GM23338 (cell line): ENCODE measurements at regions not wholly inside any gene's neighbourhood (a gene's known extent, or its start where the extent isn't known, plus 50 kb on each side); places are given as distances from the start of the nearest gene placed in this dataset.

ENCODE experiments used
- ATAC-seq: fragments of 200-7000 bp; cut with Tn5 transposase; 3 replicates; pipeline ENCODE4 v1.9.1; 2020
- DNase-seq: peaks from one replicate; pipeline ENCODE4 v3.0.0-alpha.2; 2015; ENCODE audit warnings: low spot score
- H2AFZ ChIP-seq: fragments of 200-600 bp; sonication (generic); 2 replicates; pipeline ENCODE4 v1.8.0; 2016; ENCODE audit warnings: antibody characterized with exemption, mild to moderate bottlenecking, moderate library complexity
- H3F3A ChIP-seq: fragments of 200-600 bp; sonication (generic); replicated peaks from 2 replicates; pipeline ENCODE4 v1.8.0; 2017; ENCODE audit warnings: antibody characterized with exemption, mixed run types, low read depth
- H3K27ac ChIP-seq: fragments of 200-600 bp; sonication (generic); 2 replicates; pipeline ENCODE4 v1.6.1; 2016; ENCODE audit warnings: low read depth
- H3K27me3 ChIP-seq: fragments of 200-600 bp; sonication (generic); 2 replicates; pipeline ENCODE4 v1.8.0; 2016; ENCODE audit warnings: mild to moderate bottlenecking, mixed run types, moderate library complexity; ENCODE audit not compliant: insufficient read depth
- H3K36me3 ChIP-seq: fragments of 200-600 bp; sonication (generic); 2 replicates; pipeline ENCODE4 v1.8.0; 2016; ENCODE audit warnings: mild to moderate bottlenecking; ENCODE audit not compliant: insufficient read depth
- H3K4me1 ChIP-seq: fragments of 200-600 bp; sonication (generic); 2 replicates; pipeline ENCODE4 v1.8.0; 2016; ENCODE audit warnings: mild to moderate bottlenecking, moderate library complexity; ENCODE audit not compliant: insufficient read depth
- H3K4me2 ChIP-seq: fragments of 200-600 bp; sonication (generic); 2 replicates; pipeline ENCODE4 v1.7.1; 2017; ENCODE audit warnings: mixed run types
- H3K4me3 ChIP-seq: fragments of 200-600 bp; sonication (generic); 2 replicates; pipeline ENCODE4 v1.6.1; 2016; ENCODE audit warnings: mixed run types
- H3K79me2 ChIP-seq: fragments of 200-600 bp; sonication (generic); replicated peaks from 2 replicates; pipeline ENCODE4 v1.8.0; 2017; ENCODE audit warnings: mild to moderate bottlenecking; ENCODE audit not compliant: insufficient read depth
- H3K9me2 ChIP-seq: fragments of 200-600 bp; sonication (generic); 2 replicates; pipeline ENCODE4 v1.8.0; 2017; ENCODE audit not compliant: insufficient read depth
- H4K20me1 ChIP-seq: fragments of 200-600 bp; sonication (generic); replicated peaks from 2 replicates; pipeline ENCODE4 v1.8.0; 2017; ENCODE audit warnings: mild to moderate bottlenecking; ENCODE audit not compliant: insufficient read depth
- H3K27ac Mint-ChIP-seq: 2 replicates; pipeline ENCODE4 v1.8.0; 2020; ENCODE audit warnings: inconsistent platforms, mild to moderate bottlenecking, moderate library complexity, mixed read lengths
- H3K27me3 Mint-ChIP-seq: 3 replicates; pipeline ENCODE4 v1.8.0; 2022; ENCODE audit warnings: low read depth, mild to moderate bottlenecking, moderate library complexity, mixed read lengths, inconsistent platforms; ENCODE audit not compliant: insufficient read depth, poor library complexity
- H3K36me3 Mint-ChIP-seq: 3 replicates; pipeline ENCODE4 v1.8.0; 2021; ENCODE audit warnings: low read depth, mild to moderate bottlenecking, inconsistent platforms, moderate library complexity, mixed read lengths
- H3K4me1 Mint-ChIP-seq: 3 replicates; pipeline ENCODE4 v1.8.0; 2020; ENCODE audit warnings: mild to moderate bottlenecking, inconsistent platforms, mixed read lengths
- H3K4me3 Mint-ChIP-seq: 3 replicates; pipeline ENCODE4 v1.8.0; 2021; ENCODE audit warnings: moderate library complexity, mild to moderate bottlenecking, inconsistent platforms, mixed read lengths
- H3K9me3 Mint-ChIP-seq: 3 replicates; pipeline ENCODE4 v1.8.0; 2020; ENCODE audit warnings: moderate library complexity, mild to moderate bottlenecking, inconsistent platforms, mixed read lengths
- CREB1 ChIP-seq: fragments of 250-450 bp; sonication (Bioruptor Pico); IDR thresholded peaks from 2 replicates; pipeline ENCODE4 v1.5.0; 2020; ENCODE audit warnings: low read depth, mild to moderate bottlenecking, moderate library complexity
- ETS1 ChIP-seq: IDR thresholded peaks from 2 replicates; pipeline ENCODE4 v1.6.1; 2016; ENCODE audit warnings: antibody characterized with exemption
- EZH2 ChIP-seq: fragments of 200-600 bp; sonication (generic); IDR thresholded peaks from one replicate; pipeline ENCODE4 v1.8.0; 2017; ENCODE audit warnings: antibody characterized with exemption, mild to moderate bottlenecking, low read depth; ENCODE audit not compliant: unreplicated experiment
- EZH2phosphoT487 ChIP-seq: fragments of 200-600 bp; sonication (generic); IDR thresholded peaks from one replicate; pipeline ENCODE4 v1.8.1; 2018; ENCODE audit warnings: antibody characterized with exemption; ENCODE audit not compliant: unreplicated experiment
- JUNB ChIP-seq: IDR thresholded peaks from one replicate; pipeline ENCODE4 v1.6.1; 2016; ENCODE audit warnings: antibody characterized with exemption; ENCODE audit not compliant: unreplicated experiment
- NANOG ChIP-seq: IDR thresholded peaks from 2 replicates; pipeline ENCODE4 v1.6.1; 2016; ENCODE audit warnings: antibody characterized with exemption, borderline replicate concordance
- POLR2AphosphoS5 ChIP-seq: IDR thresholded peaks from 2 replicates; pipeline ENCODE4 v1.6.1; 2016; ENCODE audit warnings: antibody characterized with exemption, low read depth
- REST ChIP-seq: IDR thresholded peaks from one replicate; pipeline ENCODE4 v1.6.1; 2018; ENCODE audit warnings: antibody characterized with exemption; ENCODE audit not compliant: unreplicated experiment
- STAT1 ChIP-seq: IDR thresholded peaks from one replicate; pipeline ENCODE4 v1.6.1; 2016; ENCODE audit warnings: antibody characterized with exemption; ENCODE audit not compliant: unreplicated experiment
- ZNF114 ChIP-seq: fragments of 250-450 bp; sonication (Bioruptor Pico); IDR thresholded peaks from 2 replicates; pipeline ENCODE4 v1.5.0; 2020; ENCODE audit warnings: mild to moderate bottlenecking, moderate library complexity
- ZNF331 ChIP-seq: fragments of 250-450 bp; sonication (Bioruptor Pico); IDR thresholded peaks from 2 replicates; pipeline ENCODE4 v1.5.0; 2020; ENCODE audit warnings: low read depth, mild to moderate bottlenecking, moderate library complexity
- TF ChIP-seq, protein P1 (sequence below): fragments of 250-450 bp; sonication (Bioruptor Pico); IDR thresholded peaks from 2 replicates; pipeline ENCODE4 v1.5.0; 2020; ENCODE audit warnings: mild to moderate bottlenecking, moderate library complexity
- TF ChIP-seq, protein P2 (sequence below), 2 experiments: fragments of 200-600 bp in 1 of 2; sonication (generic) in 1 of 2; conservative IDR thresholded peaks; 2 replicates each; pipeline versions ENCODE4 v1.5.1 to v1.6.1; 2016 to 2017; ENCODE audit warnings: antibody characterized with exemption in 2 of 2, low read depth in 2 of 2, mild to moderate bottlenecking in 2 of 2, moderate library complexity in 1 of 2

- TF ChIP-seq, protein P1, sequence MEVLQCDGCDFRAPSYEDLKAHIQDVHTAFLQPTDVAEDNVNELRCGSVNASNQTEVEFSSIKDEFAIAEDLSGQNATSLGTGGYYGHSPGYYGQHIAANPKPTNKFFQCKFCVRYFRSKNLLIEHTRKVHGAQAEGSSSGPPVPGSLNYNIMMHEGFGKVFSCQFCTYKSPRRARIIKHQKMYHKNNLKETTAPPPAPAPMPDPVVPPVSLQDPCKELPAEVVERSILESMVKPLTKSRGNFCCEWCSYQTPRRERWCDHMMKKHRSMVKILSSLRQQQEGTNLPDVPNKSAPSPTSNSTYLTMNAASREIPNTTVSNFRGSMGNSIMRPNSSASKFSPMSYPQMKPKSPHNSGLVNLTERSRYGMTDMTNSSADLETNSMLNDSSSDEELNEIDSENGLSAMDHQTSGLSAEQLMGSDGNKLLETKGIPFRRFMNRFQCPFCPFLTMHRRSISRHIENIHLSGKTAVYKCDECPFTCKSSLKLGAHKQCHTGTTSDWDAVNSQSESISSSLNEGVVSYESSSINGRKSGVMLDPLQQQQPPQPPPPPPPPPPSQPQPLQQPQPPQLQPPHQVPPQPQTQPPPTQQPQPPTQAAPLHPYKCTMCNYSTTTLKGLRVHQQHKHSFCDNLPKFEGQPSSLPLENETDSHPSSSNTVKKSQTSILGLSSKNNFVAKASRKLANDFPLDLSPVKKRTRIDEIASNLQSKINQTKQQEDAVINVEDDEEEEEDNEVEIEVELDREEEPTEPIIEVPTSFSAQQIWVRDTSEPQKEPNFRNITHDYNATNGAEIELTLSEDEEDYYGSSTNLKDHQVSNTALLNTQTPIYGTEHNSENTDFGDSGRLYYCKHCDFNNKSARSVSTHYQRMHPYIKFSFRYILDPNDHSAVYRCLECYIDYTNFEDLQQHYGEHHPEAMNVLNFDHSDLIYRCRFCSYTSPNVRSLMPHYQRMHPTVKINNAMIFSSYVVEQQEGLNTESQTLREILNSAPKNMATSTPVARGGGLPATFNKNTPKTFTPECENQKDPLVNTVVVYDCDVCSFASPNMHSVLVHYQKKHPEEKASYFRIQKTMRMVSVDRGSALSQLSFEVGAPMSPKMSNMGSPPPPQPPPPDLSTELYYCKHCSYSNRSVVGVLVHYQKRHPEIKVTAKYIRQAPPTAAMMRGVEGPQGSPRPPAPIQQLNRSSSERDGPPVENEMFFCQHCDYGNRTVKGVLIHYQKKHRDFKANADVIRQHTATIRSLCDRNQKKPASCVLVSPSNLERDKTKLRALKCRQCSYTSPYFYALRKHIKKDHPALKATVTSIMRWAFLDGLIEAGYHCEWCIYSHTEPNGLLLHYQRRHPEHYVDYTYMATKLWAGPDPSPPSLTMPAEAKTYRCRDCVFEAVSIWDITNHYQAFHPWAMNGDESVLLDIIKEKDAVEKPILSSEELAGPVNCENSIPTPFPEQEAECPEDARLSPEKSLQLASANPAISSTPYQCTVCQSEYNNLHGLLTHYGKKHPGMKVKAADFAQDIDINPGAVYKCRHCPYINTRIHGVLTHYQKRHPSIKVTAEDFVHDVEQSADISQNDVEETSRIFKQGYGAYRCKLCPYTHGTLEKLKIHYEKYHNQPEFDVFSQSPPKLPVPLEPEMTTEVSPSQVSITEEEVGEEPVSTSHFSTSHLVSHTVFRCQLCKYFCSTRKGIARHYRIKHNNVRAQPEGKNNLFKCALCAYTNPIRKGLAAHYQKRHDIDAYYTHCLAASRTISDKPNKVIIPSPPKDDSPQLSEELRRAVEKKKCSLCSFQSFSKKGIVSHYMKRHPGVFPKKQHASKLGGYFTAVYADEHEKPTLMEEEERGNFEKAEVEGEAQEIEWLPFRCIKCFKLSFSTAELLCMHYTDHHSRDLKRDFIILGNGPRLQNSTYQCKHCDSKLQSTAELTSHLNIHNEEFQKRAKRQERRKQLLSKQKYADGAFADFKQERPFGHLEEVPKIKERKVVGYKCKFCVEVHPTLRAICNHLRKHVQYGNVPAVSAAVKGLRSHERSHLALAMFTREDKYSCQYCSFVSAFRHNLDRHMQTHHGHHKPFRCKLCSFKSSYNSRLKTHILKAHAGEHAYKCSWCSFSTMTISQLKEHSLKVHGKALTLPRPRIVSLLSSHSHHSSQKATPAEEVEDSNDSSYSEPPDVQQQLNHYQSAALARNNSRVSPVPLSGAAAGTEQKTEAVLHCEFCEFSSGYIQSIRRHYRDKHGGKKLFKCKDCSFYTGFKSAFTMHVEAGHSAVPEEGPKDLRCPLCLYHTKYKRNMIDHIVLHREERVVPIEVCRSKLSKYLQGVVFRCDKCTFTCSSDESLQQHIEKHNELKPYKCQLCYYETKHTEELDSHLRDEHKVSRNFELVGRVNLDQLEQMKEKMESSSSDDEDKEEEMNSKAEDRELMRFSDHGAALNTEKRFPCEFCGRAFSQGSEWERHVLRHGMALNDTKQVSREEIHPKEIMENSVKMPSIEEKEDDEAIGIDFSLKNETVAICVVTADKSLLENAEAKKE: no peak
- no peak for TF ChIP-seq NANOG
Observed at GRCh38 chr3:181823716-181824115, 112.0 kb downstream of the SOX2 start (continued).

GRCh38 chr3:181824961-181825360 lies 113.2 kb downstream of the SOX2 start:
- H3K27me3 Mint-ChIP-seq: peaks cover 3% of the 10 kb centered on the region
- ATAC-seq: peak; percentile 66
- no peaks in the 10 kb centered on the region for H4K20me1 ChIP-seq
- no peak overlapping the region; the same call in 1 of the 2 replicates for H3K27ac ChIP-seq
- H3F3A ChIP-seq: no peaks in the 10 kb centered on the region; the same call in 1 of the 2 replicates
- peaks cover 17% of the 10 kb centered on the region for H3K4me1 ChIP-seq
- peak overlapping the region; percentile 0; the same call in 1 of the 2 replicates for H3K4me2 ChIP-seq
- peaks cover 5% of the 10 kb centered on the region for H3K4me1 Mint-ChIP-seq
- H3K9me3 Mint-ChIP-seq: no peaks in the 10 kb centered on the region
- H3K79me2 ChIP-seq: no peaks in the 10 kb centered on the region
- no peaks in the 10 kb centered on the region for H3K27me3 ChIP-seq
- no peak overlapping the region for H3K4me3 ChIP-seq
- no peak overlapping the region for H3K4me3 Mint-ChIP-seq
- no peaks in the 10 kb centered on the region for H3K9me2 ChIP-seq
- peak overlapping the region; percentile 21; the same call in 1 of the 2 replicates for H3K27ac Mint-ChIP-seq
- DNase-seq: peak; percentile 33
- H3K36me3 Mint-ChIP-seq: no peaks in the 10 kb centered on the region
- peak overlapping the region; percentile 91 for H2AFZ ChIP-seq
- H3K36me3 ChIP-seq: no peaks in the 10 kb centered on the region
- no peak for TF ChIP-seq REST
- TF ChIP-seq ZNF331 (CRISPR knock-in tag): no peak
- TF ChIP-seq ZNF114 (CRISPR knock-in tag): no peak
- no peak for TF ChIP-seq EZH2
- no peak for TF ChIP-seq POLR2AphosphoS5
- TF ChIP-seq ETS1: no peak
- no peak for TF ChIP-seq NANOG
- no peak for TF ChIP-seq JUNB
- TF ChIP-seq, protein P2, sequence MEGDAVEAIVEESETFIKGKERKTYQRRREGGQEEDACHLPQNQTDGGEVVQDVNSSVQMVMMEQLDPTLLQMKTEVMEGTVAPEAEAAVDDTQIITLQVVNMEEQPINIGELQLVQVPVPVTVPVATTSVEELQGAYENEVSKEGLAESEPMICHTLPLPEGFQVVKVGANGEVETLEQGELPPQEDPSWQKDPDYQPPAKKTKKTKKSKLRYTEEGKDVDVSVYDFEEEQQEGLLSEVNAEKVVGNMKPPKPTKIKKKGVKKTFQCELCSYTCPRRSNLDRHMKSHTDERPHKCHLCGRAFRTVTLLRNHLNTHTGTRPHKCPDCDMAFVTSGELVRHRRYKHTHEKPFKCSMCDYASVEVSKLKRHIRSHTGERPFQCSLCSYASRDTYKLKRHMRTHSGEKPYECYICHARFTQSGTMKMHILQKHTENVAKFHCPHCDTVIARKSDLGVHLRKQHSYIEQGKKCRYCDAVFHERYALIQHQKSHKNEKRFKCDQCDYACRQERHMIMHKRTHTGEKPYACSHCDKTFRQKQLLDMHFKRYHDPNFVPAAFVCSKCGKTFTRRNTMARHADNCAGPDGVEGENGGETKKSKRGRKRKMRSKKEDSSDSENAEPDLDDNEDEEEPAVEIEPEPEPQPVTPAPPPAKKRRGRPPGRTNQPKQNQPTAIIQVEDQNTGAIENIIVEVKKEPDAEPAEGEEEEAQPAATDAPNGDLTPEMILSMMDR (conservative IDR thresholded peaks at IDR 0.05; ENCODE audit: low read depth in 2 of 2): no peak
- TF ChIP-seq EZH2phosphoT487: no peak
- no peak for TF ChIP-seq CREB1
- TF ChIP-seq STAT1: no peak
